SH-SY5Y (cell line): ENCODE measurements at regions not wholly inside any gene's neighbourhood (a gene's known extent, or its start where the extent isn't known, plus 50 kb on each side); places are given as distances from the start of the nearest gene placed in this dataset.

Source experiments
- GATA2 ChIP-seq: IDR thresholded peaks from 2 replicates; pipeline ENCODE4 v1.6.1; 2011; ENCODE audit warnings: mild to moderate bottlenecking, low read depth, low read length
- GATA3 ChIP-seq: IDR thresholded peaks from 2 replicates; pipeline ENCODE4 v1.6.1; 2011; ENCODE audit warnings: low read depth, mild to moderate bottlenecking, low read length, moderate library complexity

- TF ChIP-seq GATA3 = no peak
- no peak for TF ChIP-seq GATA2
Observed at GRCh38 chr20:39492223-39492797, 530.2 kb downstream of the DHX35 start.
